AG20443 (cell line): ENCODE measurements at regions not wholly inside any gene's neighbourhood (a gene's known extent, or its start where the extent isn't known, plus 50 kb on each side); places are given as distances from the start of the nearest gene placed in this dataset.

Source experiments
- DNase-seq: peaks from one replicate; pipeline ENCODE4 v3.0.0; 2012; ENCODE audit warnings: low spot score, mixed read lengths

DNA sequence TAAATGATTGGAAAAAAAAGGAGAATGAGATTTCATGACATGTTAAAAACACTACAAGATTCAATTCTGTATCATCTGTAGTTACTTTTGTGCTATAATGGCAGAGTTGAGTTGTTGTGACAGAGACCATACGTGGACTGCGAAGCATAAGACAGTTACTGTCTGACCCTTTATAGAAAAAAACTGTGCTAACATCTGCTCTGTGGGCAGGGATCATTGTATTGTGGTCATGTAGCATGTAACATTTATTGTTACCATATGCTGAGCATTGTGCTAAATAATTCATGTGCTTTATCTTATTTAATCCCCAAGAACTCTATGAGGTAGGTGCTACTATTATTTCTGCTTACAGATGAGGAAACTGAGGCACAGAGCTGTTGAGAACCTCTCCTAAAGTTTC is 147.3 kb upstream of the HMHB1 start:
- DNase-seq, result no peak

DNA sequence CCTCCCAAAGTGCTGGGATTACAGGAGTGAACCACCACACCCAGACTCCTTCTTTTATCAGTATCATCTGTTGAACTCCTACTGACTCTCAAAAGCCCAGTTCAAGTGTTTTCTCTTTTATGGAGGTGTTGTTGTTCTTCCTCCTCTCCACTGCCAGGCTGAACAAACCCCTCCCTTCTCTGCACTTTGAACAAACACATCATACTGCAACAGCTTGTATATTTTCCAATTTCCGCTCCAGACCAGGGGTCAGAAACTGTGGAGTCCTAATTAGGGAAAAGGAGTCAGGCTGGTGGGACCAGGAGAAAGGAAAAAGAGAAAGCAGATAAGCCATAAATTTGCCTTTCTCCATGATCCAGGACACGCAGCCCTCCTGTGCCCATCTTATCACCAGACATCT is 148.1 kb upstream of the HMHB1 start:
- DNase-seq, result no peak

DNA sequence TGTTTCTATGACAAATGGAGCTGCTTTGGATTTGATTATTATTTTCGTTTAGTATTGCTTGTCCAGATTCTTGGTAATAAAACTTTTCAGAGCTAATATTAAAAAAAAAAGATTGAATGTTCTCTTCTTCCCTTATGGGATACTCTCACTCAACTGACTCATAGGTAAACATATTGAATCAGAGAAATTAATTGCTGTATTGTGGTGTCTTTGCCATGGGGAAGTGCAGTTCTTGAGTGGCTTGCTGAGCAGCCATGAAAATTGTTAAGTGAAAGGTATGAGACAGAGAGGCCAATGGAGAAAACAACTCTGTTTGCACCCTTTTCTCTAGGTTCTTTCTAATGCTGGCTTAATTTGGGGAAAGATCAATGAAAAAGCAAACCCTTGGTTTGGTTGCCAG is 149.9 kb upstream of the HMHB1 start:
- no peak for DNase-seq

- DNase-seq, result no peak
These were observed 151.3 kb upstream of the HMHB1 start for GRCh38 chr5:143660625-143661024.

- no peak for DNase-seq
These were observed 152.2 kb upstream of the HMHB1 start for GRCh38 chr5:143659599-143660238.

DNA sequence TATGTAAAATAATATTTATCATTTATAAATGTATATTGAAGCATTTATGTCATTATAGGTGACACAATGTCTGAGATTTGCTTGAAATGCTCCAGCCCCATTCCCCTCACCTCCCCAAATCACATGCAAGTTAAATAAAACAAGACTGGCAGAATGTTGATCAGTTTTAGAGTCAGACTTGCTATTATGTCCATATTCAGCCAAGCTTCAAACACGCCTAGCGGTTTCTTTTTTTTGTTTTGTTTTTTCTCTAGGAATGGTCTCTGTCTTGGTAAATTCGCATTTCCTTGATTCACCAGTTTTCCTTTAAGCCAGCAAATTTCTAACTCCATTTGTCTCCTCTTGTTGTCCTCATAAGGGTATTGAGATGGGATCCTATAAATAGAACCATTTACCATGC is 153.0 kb upstream of the HMHB1 start:
- no peak for DNase-seq

DNA sequence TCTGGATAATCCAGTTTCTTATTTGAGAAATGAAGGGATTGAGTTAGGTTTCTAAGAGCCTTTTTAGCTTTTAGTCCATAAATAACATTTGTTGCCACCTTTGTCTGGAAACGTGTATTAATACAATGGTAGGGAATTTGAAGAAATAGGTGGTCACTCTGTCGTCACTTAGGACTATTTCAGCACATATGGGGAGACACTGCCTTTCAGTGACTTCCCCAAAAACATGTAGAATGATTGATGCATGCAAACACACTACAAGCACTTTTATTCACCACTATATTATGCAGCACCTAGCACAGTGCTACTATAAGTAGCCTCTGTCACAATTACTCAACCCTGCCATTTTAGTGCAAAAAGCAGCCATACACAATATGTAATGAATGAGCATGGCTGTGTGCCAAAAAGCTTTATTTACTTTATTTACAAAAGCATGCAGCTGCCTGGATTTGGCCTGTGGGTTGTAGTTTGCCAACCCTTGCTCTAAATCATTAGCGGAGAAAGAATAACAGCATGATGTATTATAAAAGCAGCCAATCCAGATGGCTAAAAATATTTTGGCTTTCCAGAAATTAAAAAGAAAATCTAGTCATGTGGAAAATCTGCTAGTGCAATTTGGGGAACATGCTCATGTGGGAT is 154.2 kb upstream of the HMHB1 start:
- no peak for DNase-seq

DNA sequence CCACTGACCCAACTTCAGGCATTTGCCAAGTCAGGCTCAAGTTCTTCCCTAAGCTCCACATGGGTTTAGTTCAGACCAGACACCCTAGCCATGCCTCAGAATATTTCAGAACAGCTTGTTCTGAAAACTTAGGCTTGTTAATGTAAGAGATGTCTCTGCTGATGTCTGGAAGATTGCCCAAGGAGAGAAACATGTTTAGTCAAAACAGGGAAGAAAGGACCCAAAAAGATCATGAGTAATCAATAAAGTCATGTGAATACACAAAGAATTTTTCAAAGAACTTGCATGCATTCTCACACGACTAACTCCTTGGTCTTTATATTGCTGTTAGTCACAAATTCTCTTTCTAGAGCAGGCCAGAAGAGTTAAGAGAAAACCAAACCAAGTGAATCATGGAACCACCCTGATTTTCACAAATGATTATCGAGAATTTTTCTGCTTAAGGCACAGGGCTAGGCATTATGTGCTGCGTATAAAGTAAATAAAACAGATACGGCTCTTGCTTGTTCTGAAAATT is 158.1 kb upstream of the HMHB1 start:
- DNase-seq, result no peak

DNA sequence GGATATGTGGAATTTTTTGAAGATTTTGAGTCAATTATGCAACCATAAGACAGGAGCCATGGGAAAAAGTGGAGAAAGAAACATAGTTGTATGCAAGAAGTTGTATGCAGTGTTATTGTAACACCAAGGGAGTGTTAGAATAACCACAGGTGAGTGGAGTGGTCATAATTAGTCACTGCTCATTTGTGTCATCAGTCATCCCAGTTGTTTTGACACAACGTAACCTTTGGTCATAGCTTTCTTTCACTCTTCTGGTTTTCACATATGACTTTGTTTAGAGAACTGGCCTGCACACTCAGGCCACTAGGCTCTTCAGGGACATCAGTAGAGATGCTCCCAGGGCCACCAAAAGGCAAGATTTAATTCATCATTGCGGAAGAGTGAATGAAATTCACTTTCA is 158.7 kb upstream of the HMHB1 start:
- no peak for DNase-seq

DNA sequence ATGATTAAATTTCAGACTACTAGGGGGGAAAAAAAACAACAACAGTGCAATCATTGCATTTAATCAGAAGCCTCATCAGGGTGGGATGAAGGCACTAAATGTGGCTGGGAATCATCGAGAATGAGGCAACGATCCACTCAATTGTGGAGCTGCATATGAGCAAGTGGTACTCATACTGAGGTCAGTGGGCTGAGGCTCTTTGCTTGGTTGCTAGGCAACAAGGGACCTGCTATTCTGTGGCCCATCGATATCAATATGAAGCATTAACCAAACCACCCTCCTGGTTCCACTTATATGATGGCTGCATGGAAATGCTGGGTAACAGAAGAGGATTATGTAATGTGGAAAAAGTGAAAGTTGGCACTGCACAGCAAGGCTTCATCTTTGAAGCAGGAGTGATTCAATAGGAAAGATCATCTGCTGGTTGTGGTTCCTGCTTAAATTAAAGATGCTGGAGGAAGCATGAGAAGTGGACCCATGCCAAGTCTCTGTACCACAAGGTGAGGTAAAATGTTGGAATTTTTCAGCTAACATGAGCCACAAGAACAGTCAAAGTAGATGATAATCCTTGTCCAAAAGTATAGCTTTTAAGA is 159.8 kb upstream of the HMHB1 start:
- DNase-seq, result peak; percentile 17

DNA sequence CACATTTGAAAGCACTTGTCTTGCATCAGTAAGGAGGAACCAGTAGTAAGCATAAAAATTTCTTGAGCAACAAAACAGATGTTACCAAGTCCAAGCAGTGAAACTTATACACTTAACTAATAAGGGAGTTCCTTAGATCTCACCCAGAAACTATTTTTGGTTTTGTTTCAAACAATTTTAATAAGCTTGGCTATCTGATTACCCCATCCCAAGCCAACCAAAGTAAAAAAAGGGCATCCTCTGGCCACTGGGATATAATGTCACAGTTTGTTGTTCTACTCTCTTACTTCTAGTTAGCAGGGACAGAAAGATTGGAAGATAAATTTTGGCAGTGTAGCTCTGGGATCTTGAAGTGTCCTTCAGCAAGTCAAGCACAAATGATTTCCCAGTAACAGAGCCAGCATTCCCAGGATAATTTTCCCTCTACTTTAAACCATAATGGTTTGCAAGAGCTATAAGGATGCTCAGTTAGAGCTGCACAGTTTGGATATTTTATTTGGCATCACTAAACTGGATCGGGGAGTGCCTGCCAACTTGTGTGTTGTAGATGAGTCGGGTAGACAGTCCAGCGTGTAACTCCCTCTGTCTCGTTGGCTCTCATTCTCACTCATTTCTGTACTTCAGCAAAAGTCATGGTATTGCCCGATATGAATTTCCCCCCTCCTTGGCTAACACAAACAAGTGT is 161.9 kb upstream of the HMHB1 start:
- DNase-seq, result peak; percentile 55

DNA sequence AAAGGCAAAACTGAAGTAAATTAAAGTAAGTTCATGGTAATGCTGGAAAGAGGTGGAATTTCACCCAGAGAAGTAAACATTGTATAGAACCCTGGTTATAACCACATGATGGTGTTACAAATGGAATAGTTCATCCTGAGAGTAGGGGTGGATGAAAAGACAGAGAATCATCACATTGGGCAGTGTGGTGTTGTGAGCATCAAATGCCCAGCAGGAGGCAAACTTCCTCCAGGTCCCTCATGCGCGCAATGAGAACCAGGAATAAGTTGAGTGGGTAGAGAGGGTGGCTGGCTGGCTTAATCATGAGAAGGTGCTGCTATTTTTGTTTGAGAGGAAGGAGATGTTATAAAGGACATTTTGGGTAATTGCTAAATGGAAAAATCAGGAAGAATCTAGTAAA is 163.3 kb upstream of the HMHB1 start:
- DNase-seq, result no peak

DNA sequence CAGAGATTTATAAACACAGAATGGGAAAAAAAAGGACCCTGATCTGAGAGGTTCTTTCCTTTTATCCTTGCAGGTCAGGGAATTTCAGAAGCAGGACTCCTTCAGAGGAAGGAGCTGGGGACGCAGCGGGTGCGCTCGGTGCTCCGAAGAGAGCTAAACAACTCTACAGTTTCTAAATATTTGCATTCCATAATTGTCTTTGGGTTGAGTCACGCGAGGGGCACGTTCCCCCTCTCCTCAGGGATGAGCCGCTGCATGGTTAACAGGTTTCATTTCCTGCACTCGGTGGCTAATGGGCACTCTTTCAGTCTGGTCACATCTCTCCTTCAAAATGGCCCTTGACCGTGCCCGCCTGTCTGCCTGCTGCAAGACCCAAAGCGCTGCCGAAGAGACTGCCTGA is 165.0 kb upstream of the HMHB1 start:
- no peak for DNase-seq

GRCh38 chr5:143645356-143645755 is 166.6 kb upstream of the HMHB1 start:
- no peak for DNase-seq

- DNase-seq, result no peak
These were observed 167.2 kb upstream of the HMHB1 start for GRCh38 chr5:143644727-143645126.

DNA sequence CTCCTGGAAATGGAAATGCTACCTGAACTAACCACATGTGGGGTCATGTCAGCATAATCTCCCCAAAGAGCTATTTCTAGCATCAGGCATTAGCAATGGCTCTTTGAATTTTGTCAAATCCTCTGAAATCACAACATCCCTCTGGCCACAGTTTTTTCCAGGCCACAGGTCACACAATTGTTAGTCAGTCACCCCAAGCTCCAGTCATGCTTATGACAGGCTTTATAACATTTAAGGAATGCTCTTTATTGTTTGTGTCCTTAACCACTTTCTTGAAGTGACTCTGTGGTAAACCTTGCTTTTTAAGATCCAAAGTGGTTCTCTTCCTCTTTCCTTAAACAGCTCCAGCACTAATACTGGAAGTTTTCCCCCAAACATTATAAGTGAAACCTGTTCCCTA is 169.2 kb upstream of the HMHB1 start:
- DNase-seq, result peak; percentile 50

GRCh38 chr5:143641549-143642355 is 170.2 kb upstream of the HMHB1 start:
- DNase-seq, result no peak

- no peak for DNase-seq
These were observed 173.3 kb upstream of the HMHB1 start for GRCh38 chr5:143638654-143639053.

GRCh38 chr5:143636931-143637528 is 174.9 kb upstream of the HMHB1 start:
- peak; percentile 29 for DNase-seq

DNA sequence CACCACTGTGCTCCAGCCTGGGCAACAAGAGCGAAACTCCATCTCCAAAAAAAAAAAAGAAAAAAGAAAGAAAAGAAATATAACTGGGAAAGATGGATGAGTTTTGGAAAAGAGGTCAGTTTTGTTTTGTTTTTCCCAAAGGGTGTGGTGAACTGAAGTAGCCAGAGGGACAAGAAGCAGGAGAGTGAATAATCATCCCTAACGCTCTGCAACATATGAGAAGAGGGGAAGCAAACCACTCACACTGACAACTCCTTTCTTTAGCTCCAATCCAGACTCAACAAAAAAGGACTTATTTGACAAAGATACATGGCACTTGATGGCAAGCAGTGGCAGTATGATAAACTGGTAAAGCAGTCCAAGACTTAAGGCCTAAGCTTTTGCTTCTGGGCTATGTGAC is 176.1 kb upstream of the HMHB1 start:
- DNase-seq, result peak; percentile 28

GRCh38 chr5:143635146-143635752 is 176.7 kb upstream of the HMHB1 start:
- DNase-seq, result peak; percentile 67
